Adrenal gland (tissue), 9 donors: ENCODE measurements at regions not wholly inside any gene's neighbourhood (a gene's known extent, or its start where the extent isn't known, plus 50 kb on each side); places are given as distances from the start of the nearest gene placed in this dataset.

ENCODE experiments used
- DNase-seq, 7 donors: peaks; one replicate each; pipeline ENCODE4 v3.0.0-alpha.2; 2019 to 2020
- H3K27ac ChIP-seq, 5 donors: fragments of 200-600 bp; sonication (generic) in 4 of 5; 1 replicate in 3 of 5; 2 replicates in 2 of 5; pipeline versions ENCODE4 v1.5.1 to v1.8.0; 2016 to 2020; ENCODE audit warnings: mild to moderate bottlenecking in 1 of 5
- H3K27me3 ChIP-seq: fragments of 200-600 bp; 2 replicates; pipeline ENCODE4 v1.8.0; 2021
- H3K36me3 ChIP-seq, 2 donors: fragments of 200-600 bp; replicated peaks in 1 of 2; 1 replicate in 1 of 2; 2 replicates in 1 of 2; pipeline versions ENCODE4 v1.5.1 to v1.8.0; 2018 to 2022
- H3K4me1 ChIP-seq, 2 donors: fragments of 200-600 bp; replicated peaks in 1 of 2; 1 replicate in 1 of 2; 2 replicates in 1 of 2; pipeline versions ENCODE4 v1.5.1 to v1.8.0; 2018 to 2021
- H3K4me3 ChIP-seq, 4 donors: fragments of 200-600 bp; sonication (generic) in 3 of 4; one replicate each; pipeline ENCODE4 v1.5.1; 2016 to 2018
- H3K9me3 ChIP-seq, 3 donors: fragments of 200-600 bp; sonication (generic) in 1 of 3; replicated peaks in 1 of 3; 1 replicate in 2 of 3; 2 replicates in 1 of 3; pipeline versions ENCODE4 v1.5.1 to v1.8.0; 2016 to 2021
- CTCF ChIP-seq, 6 experiments: fragments of 450-650 bp in 4 of 6; fragments of 200-600 bp in 2 of 6; sonication (generic) in 1 of 6; IDR thresholded peaks; 1 replicate in 5 of 6; 2 replicates in 1 of 6; pipeline versions ENCODE4 v1.5.1 to v1.8.0; 2016 to 2021; ENCODE audit warnings: antibody characterized with exemption in 6 of 6, mild to moderate bottlenecking in 2 of 6, moderate library complexity in 1 of 6
- POLR2A ChIP-seq, 2 donors: fragments of 450-650 bp; IDR thresholded peaks; one replicate each; pipeline ENCODE4 v1.6.1; 2017; ENCODE audit warnings: antibody characterized with exemption in 2 of 2, mild to moderate bottlenecking in 2 of 2, moderate library complexity in 1 of 2
- WGBS, 4 donors: extraction: QIAGEN DNeasy Blood & Tissue Kit in 2 of 4; methylation state at CpG; one replicate each; pipeline versions ENCODE4 v1.1.5 to v1.1.7; 2013 to 2017; 5-methylcytosine and 5-hydroxymethylcytosine counted together
- intact Hi-C, 2 donors: fragments of 100-400 bp; cut with DNase I; formaldehyde crosslinking; loops; one replicate each; pipeline versions ENCODE4 v1.14.1 to v1.15.0; 2022 to 2023
- donor health status: healthy with polysubstance abuse.
- donor health status: Bipolar disorder and iron deficiency.
- donor health status: DM: yes; HTN: yes; CAD: no.
- donor health status: DM: no; HTN: no; CAD: no.
- donor health status: DM: no; HTN: no; CAD: no.

DNA sequence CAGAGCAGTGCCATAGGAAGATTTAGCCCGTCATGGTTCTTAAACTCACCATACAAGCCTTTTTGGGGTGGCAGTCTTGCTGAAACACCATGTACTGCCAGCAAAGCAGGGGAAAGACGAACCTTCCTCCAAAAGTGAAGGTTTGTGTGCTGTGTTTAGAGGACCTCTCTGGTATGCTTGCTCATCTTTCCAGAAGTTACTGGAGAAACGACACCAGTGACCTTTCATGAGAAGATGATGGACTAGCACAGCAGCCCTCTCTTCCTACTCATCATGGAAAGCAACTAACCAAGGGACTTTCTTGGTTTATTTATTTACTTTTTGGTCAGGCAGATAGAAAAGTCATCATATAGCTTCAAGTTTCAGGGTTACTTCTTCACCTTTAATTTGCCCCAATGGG is 247.4 kb downstream of the PTEN start:
- no peak for DNase-seq
- Histone ChIP-seq H3K4me3 (no peak overlapping the region), H3K36me3 (no peaks in the 10 kb centered on the region), H3K27me3 (no peaks in the 10 kb centered on the region), H3K27ac (no peak overlapping the region), H3K4me1 (no peaks in the 10 kb centered on the region), H3K9me3 (no peaks in the 10 kb centered on the region)
- intact Hi-C loops = loop anchor here (5.0 to 10.0 kb wide), 2 partner anchors 246 to 259 kb away; partner anchors contain the start of genes KLLN (in 1 of the 2) and PTEN (in 1 of the 2)
- TF ChIP-seq CTCF (IDR thresholded peaks at IDR 0.05) = no peak
- no peak for TF ChIP-seq POLR2A (IDR thresholded peaks at IDR 0.05)
- WGBS, 4 donors = 65 to 83% (median 75%) methylated on average over 3 of the region's 3 CpGs

- WGBS, 4 donors = 55 to 64% (median 59%) methylated on average over 2 of the region's 2 CpGs
- Histone ChIP-seq H3K27me3 (no peaks in the 10 kb centered on the region), H3K36me3 (no peaks in the 10 kb centered on the region), H3K4me1 (no peaks in the 10 kb centered on the region), H3K4me3 (no peak overlapping the region), H3K27ac (no peak overlapping the region), H3K9me3 (no peaks in the 10 kb centered on the region)
- DNase-seq = no peak
- no peak for TF ChIP-seq POLR2A (IDR thresholded peaks at IDR 0.05)
- no peak for TF ChIP-seq CTCF (IDR thresholded peaks at IDR 0.05)
- intact Hi-C loops = loop anchor here (5.0 to 10.0 kb wide), 2 partner anchors 246 to 259 kb away; partner anchors contain the start of genes KLLN (in 1 of the 2) and PTEN (in 1 of the 2)
These were observed 247.9 kb downstream of the PTEN start for GRCh38 chr10:88111294-88111693.

- Histone ChIP-seq H3K4me3 (no peak overlapping the region), H3K9me3 (no peaks in the 10 kb centered on the region), H3K27ac (no peak overlapping the region), H3K36me3 (no peaks in the 10 kb centered on the region), H3K27me3 (no peaks in the 10 kb centered on the region), H3K4me1 (peaks cover 0 to 3% of the 10 kb centered on the region in 2 donors)
- WGBS, 4 donors = 80 to 100% (median 85%) methylated on average over 1 of the region's 1 CpG
- DNase-seq = no peak
- TF ChIP-seq CTCF (IDR thresholded peaks at IDR 0.05) (no peak), POLR2A (IDR thresholded peaks at IDR 0.05) (no peak)
- intact Hi-C loops = loop anchor here (5.0 to 10.0 kb wide), 2 partner anchors 248 to 261 kb away; partner anchors contain the start of genes KLLN (in 1 of the 2) and PTEN (in 1 of the 2)
These were observed 249.8 kb downstream of the PTEN start for GRCh38 chr10:88113232-88113631.

DNA sequence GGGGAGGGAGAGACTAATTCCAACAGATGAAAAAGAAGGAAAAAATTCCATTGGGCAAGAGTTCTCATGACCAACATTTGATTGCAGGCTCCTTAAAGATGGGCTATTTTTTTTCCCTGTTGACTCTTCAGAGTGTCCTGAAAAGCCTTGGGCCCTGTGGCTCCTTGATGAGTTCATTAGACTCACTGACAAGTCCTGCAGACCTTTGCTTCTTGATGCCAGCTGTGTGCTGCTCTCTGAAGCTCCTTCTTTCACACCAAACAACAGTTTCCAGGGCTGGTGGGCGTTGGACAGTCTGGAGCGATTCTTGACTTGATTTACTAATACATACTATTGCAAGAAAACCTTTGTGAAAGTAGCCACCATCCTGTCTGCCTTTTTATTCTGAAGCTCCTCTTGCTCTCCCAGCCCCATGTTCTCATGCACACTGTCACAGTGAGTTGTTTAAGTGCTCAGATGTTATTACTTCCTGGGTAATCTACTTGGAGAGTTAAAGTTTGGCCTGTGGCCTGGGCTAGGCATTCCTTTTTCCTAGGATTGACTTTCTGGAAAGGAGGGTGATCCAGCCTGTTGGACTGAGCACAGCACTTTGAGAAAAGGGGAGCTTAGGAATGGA is 250.3 kb downstream of the PTEN start:
- TF ChIP-seq POLR2A (IDR thresholded peaks at IDR 0.05) (no peak), CTCF (IDR thresholded peaks at IDR 0.05) (no peak)
- Histone ChIP-seq H3K4me1 (peaks cover 0 to 3% of the 10 kb centered on the region in 2 donors), H3K36me3 (no peaks in the 10 kb centered on the region), H3K9me3 (no peaks in the 10 kb centered on the region), H3K27me3 (no peaks in the 10 kb centered on the region), H3K27ac (no peak overlapping the region), H3K4me3 (no peak overlapping the region)
- WGBS, 4 donors = 71 to 100% (median 89%) methylated on average over 2 of the region's 2 CpGs
- intact Hi-C loops = loop anchor here (5.0 to 10.0 kb wide), 2 partner anchors 249 to 261 kb away; partner anchors contain the start of genes KLLN (in 1 of the 2) and PTEN (in 1 of the 2)
- no peak for DNase-seq
